ENCODE measurements at regions not wholly inside any gene's neighbourhood (a gene's known extent, or its start where the extent isn't known, plus 50 kb on each side); places are given as distances from the start of the nearest gene placed in this dataset.

- Histone ChIP-seq H3K79me2 (ENCODE audit: insufficient read depth, low read length) (no peaks in the 10 kb centered on the region), H3K9me3 (ENCODE audit: low read length) (no peaks in the 10 kb centered on the region), H3K36me3 (ENCODE audit: insufficient read depth, low read length) (no peaks in the 10 kb centered on the region), H3K4me2 (ENCODE audit: low read length) (no peak overlapping the region), H3F3A (ENCODE audit: insufficient read depth, low read length) (no peaks in the 10 kb centered on the region), H3K4me3 (ENCODE audit: low read depth, low read length, poor library complexity, severe bottlenecking) (no peak overlapping the region), H3K9ac (ENCODE audit: low read length) (no peak overlapping the region), H3K27ac (ENCODE audit: low read depth, low read length, poor library complexity, severe bottlenecking) (no peak overlapping the region), H3K9me2 (ENCODE audit: low read depth, low read length) (no peaks in the 10 kb centered on the region), H2AFZ (ENCODE audit: low read length) (no peak overlapping the region), H4K20me1 (ENCODE audit: insufficient read depth, low read length) (no peaks in the 10 kb centered on the region), H3K27me3 (ENCODE audit: insufficient read depth, low read length) (no peaks in the 10 kb centered on the region), H3K4me1 (ENCODE audit: insufficient read depth, low read length, severe bottlenecking) (no peaks in the 10 kb centered on the region)
- no peak for TF ChIP-seq EZH2 (IDR thresholded peaks at IDR 0.05; ENCODE audit: borderline replicate concordance, low read length)
- no peak for TF ChIP-seq CTCF (IDR thresholded peaks at IDR 0.05; ENCODE audit: low read length)
These were observed 111.2 kb upstream of the ZMIZ1 start for GRCh38 chr10:78957471-78958039.

GRCh38 chr10:78959217-78959923, 109.4 kb upstream of the ZMIZ1 start:
- H3K36me3 ChIP-seq (ENCODE audit: insufficient read depth, low read length): no peaks in the 10 kb centered on the region

GRCh38 chr10:78959924-78960285, 108.9 kb upstream of the ZMIZ1 start:
- no peak overlapping the region for H3K27ac ChIP-seq (ENCODE audit: low read depth, low read length, poor library complexity, severe bottlenecking)
- H3K4me1 ChIP-seq (ENCODE audit: insufficient read depth, low read length, severe bottlenecking): no peaks in the 10 kb centered on the region
- no peaks in the 10 kb centered on the region for H3K27me3 ChIP-seq (ENCODE audit: insufficient read depth, low read length)
- no peaks in the 10 kb centered on the region for H3K36me3 ChIP-seq (ENCODE audit: insufficient read depth, low read length)
- no peaks in the 10 kb centered on the region for H3F3A ChIP-seq (ENCODE audit: insufficient read depth, low read length)
- H3K4me2 ChIP-seq (ENCODE audit: low read length): no peak overlapping the region
- no peaks in the 10 kb centered on the region for H3K9me3 ChIP-seq (ENCODE audit: low read length)
- no peaks in the 10 kb centered on the region for H4K20me1 ChIP-seq (ENCODE audit: insufficient read depth, low read length)
- H3K79me2 ChIP-seq (ENCODE audit: insufficient read depth, low read length): no peaks in the 10 kb centered on the region
- H3K9ac ChIP-seq (ENCODE audit: low read length): no peak overlapping the region
- no peak for TF ChIP-seq EZH2 (IDR thresholded peaks at IDR 0.05; ENCODE audit: borderline replicate concordance, low read length)
- no peak for TF ChIP-seq CTCF (IDR thresholded peaks at IDR 0.05; ENCODE audit: low read length)
- no peak overlapping the region for H2AFZ ChIP-seq (ENCODE audit: low read length)
- no peaks in the 10 kb centered on the region for H3K9me2 ChIP-seq (ENCODE audit: low read depth, low read length)
- H3K4me3 ChIP-seq (ENCODE audit: low read depth, low read length, poor library complexity, severe bottlenecking): no peak overlapping the region

More at GRCh38 chr10:78959217-78959923, 109.4 kb upstream of the ZMIZ1 start:
- no peaks in the 10 kb centered on the region for H3K9me3 ChIP-seq (ENCODE audit: low read length)
- H3K79me2 ChIP-seq (ENCODE audit: insufficient read depth, low read length): no peaks in the 10 kb centered on the region
- H2AFZ ChIP-seq (ENCODE audit: low read length): no peak overlapping the region
- no peak overlapping the region for H3K9ac ChIP-seq (ENCODE audit: low read length)
- no peaks in the 10 kb centered on the region for H3K9me2 ChIP-seq (ENCODE audit: low read depth, low read length)
- no peak overlapping the region for H3K4me2 ChIP-seq (ENCODE audit: low read length)
- TF ChIP-seq EZH2 (IDR thresholded peaks at IDR 0.05; ENCODE audit: borderline replicate concordance, low read length): no peak
- no peak for TF ChIP-seq CTCF (IDR thresholded peaks at IDR 0.05; ENCODE audit: low read length)
- no peaks in the 10 kb centered on the region for H3F3A ChIP-seq (ENCODE audit: insufficient read depth, low read length)
- no peaks in the 10 kb centered on the region for H3K4me1 ChIP-seq (ENCODE audit: insufficient read depth, low read length, severe bottlenecking)
- no peaks in the 10 kb centered on the region for H4K20me1 ChIP-seq (ENCODE audit: insufficient read depth, low read length)
- no peaks in the 10 kb centered on the region for H3K27me3 ChIP-seq (ENCODE audit: insufficient read depth, low read length)
- H3K4me3 ChIP-seq (ENCODE audit: low read depth, low read length, poor library complexity, severe bottlenecking): no peak overlapping the region
- H3K27ac ChIP-seq (ENCODE audit: low read depth, low read length, poor library complexity, severe bottlenecking): no peak overlapping the region
